WTC11 (cell line): ENCODE measurements at regions not wholly inside any gene's neighbourhood (a gene's known extent, or its start where the extent isn't known, plus 50 kb on each side); places are given as distances from the start of the nearest gene placed in this dataset.

ENCODE experiments used
- ATAC-seq: fragments of 200-7000 bp; cut with Tn5 transposase; 2 replicates; pipeline ENCODE4 v1.10.0; 2021; ENCODE audit warnings: mild to moderate bottlenecking, moderate library complexity
- CTCF ChIA-PET: fragments of 300-600 bp; sonication (Branson Sonifier 250); formaldehyde crosslinking; loops from one replicate; lab custom pipeline; 2021; ENCODE audit warnings: antibody characterized with exemption; lab: Charles Lee
- POLR2A ChIA-PET: fragments of 350-600 bp; sonication (Branson Sonifier 250); formaldehyde crosslinking; loops from one replicate; lab custom pipeline; 2021; ENCODE audit warnings: antibody characterized with exemption; lab: Charles Lee
- DNase-seq: peaks from one replicate; pipeline ENCODE4 v3.0.0; 2021; ENCODE audit warnings: low spot score
- H3K27ac Mint-ChIP-seq: 2 replicates; pipeline ENCODE4 v1.8.0; 2021; ENCODE audit warnings: mixed read lengths
- H3K27me3 Mint-ChIP-seq: 2 replicates; pipeline ENCODE4 v1.8.0; 2021; ENCODE audit warnings: low read depth, mild to moderate bottlenecking, moderate library complexity, mixed read lengths
- H3K36me3 Mint-ChIP-seq: 2 replicates; pipeline ENCODE4 v1.8.0; 2021; ENCODE audit warnings: mixed read lengths
- H3K4me1 Mint-ChIP-seq: 2 replicates; pipeline ENCODE4 v1.8.0; 2022; ENCODE audit warnings: mixed read lengths
- H3K4me3 Mint-ChIP-seq: 2 replicates; pipeline ENCODE4 v1.8.0; 2021; ENCODE audit warnings: mild to moderate bottlenecking, moderate library complexity, mixed read lengths
- H3K9me3 Mint-ChIP-seq: 2 replicates; pipeline ENCODE4 v1.8.0; 2021; ENCODE audit warnings: mixed read lengths
- HMGA2 ChIP-seq: fragments of 250-450 bp; sonication (Bioruptor Pico); IDR thresholded peaks from 2 replicates; pipeline ENCODE4 v1.4.0; 2021; ENCODE audit warnings: mild to moderate bottlenecking, moderate library complexity
- IRF1 ChIP-seq: sonication (generic); formaldehyde crosslinking; IDR thresholded peaks from 2 replicates; pipeline ENCODE4 v1.8.0; 2023; ENCODE audit warnings: missing genetic modification reagents
- NFE2L1 ChIP-seq: sonication (generic); formaldehyde crosslinking; IDR thresholded peaks from 2 replicates; pipeline ENCODE4 v1.8.1; 2023; ENCODE audit warnings: missing genetic modification reagents
- NR3C1 ChIP-seq: sonication (generic); formaldehyde crosslinking; conservative IDR thresholded peaks from 2 replicates; pipeline ENCODE4 v1.8.1; 2023; ENCODE audit warnings: low read depth, mild to moderate bottlenecking, missing genetic modification reagents
- PRRX2 ChIP-seq: fragments of 250-450 bp; sonication (Bioruptor Pico); IDR thresholded peaks from 2 replicates; pipeline ENCODE4 v1.8.0; 2021; ENCODE audit warnings: mild to moderate bottlenecking
- SMAD4 ChIP-seq: sonication (generic); formaldehyde crosslinking; IDR thresholded peaks from 2 replicates; pipeline ENCODE4 v1.8.0; 2022; ENCODE audit warnings: mild to moderate bottlenecking, missing genetic modification reagents
- TCF7 ChIP-seq: sonication (generic); formaldehyde crosslinking; IDR thresholded peaks from 2 replicates; pipeline ENCODE4 v1.8.0; 2022; ENCODE audit warnings: mild to moderate bottlenecking, low read depth, missing genetic modification reagents, moderate library complexity
- USF2 ChIP-seq: sonication (generic); formaldehyde crosslinking; IDR thresholded peaks from 2 replicates; pipeline ENCODE4 v1.8.1; 2023; ENCODE audit warnings: mild to moderate bottlenecking, missing genetic modification reagents, moderate library complexity
- ZBTB21 ChIP-seq: sonication (generic); formaldehyde crosslinking; IDR thresholded peaks from 2 replicates; pipeline ENCODE4 v1.8.1; 2023; ENCODE audit warnings: mild to moderate bottlenecking, missing genetic modification reagents, borderline replicate concordance
- ZMAT4 ChIP-seq: fragments of 250-450 bp; sonication (Bioruptor Pico); IDR thresholded peaks from 2 replicates; pipeline ENCODE4 v1.9.0; 2021; ENCODE audit warnings: mild to moderate bottlenecking
- ZNF263 ChIP-seq: sonication (generic); formaldehyde crosslinking; IDR thresholded peaks from 2 replicates; pipeline ENCODE4 v1.8.1; 2022; ENCODE audit warnings: low read depth, mild to moderate bottlenecking, moderate library complexity, missing genetic modification reagents
- ZNF532 ChIP-seq: fragments of 250-450 bp; sonication (Bioruptor Pico); IDR thresholded peaks from 2 replicates; pipeline ENCODE4 v1.9.0; 2021; ENCODE audit warnings: mild to moderate bottlenecking, borderline replicate concordance
- ZSCAN18 ChIP-seq: fragments of 250-450 bp; sonication (Bioruptor Pico); IDR thresholded peaks from 2 replicates; pipeline ENCODE4 v2.1.2; 2022; ENCODE audit warnings: mild to moderate bottlenecking, moderate library complexity
- TF ChIP-seq, protein P1 (sequence below): sonication (generic); formaldehyde crosslinking; IDR thresholded peaks from 2 replicates; pipeline ENCODE4 v1.8.1; 2023; ENCODE audit warnings: mild to moderate bottlenecking, missing genetic modification reagents, borderline replicate concordance
- TF ChIP-seq, protein P2 (sequence below): sonication (generic); formaldehyde crosslinking; IDR thresholded peaks from 2 replicates; pipeline ENCODE4 v1.8.0; 2022; ENCODE audit warnings: mild to moderate bottlenecking, missing genetic modification reagents
- TF ChIP-seq, protein P3 (sequence below): sonication (generic); formaldehyde crosslinking; IDR thresholded peaks from 2 replicates; pipeline ENCODE4 v1.8.0; 2023; ENCODE audit warnings: mild to moderate bottlenecking, missing genetic modification reagents
- TF ChIP-seq, protein P4 (sequence below): sonication (generic); formaldehyde crosslinking; IDR thresholded peaks from 2 replicates; pipeline ENCODE4 v1.8.1; 2023; ENCODE audit warnings: mild to moderate bottlenecking, missing genetic modification reagents, moderate library complexity
- TF ChIP-seq, protein P5 (sequence below): sonication (generic); formaldehyde crosslinking; conservative IDR thresholded peaks from 2 replicates; pipeline ENCODE4 v1.8.1; 2022; ENCODE audit warnings: mild to moderate bottlenecking, missing genetic modification reagents

DNA sequence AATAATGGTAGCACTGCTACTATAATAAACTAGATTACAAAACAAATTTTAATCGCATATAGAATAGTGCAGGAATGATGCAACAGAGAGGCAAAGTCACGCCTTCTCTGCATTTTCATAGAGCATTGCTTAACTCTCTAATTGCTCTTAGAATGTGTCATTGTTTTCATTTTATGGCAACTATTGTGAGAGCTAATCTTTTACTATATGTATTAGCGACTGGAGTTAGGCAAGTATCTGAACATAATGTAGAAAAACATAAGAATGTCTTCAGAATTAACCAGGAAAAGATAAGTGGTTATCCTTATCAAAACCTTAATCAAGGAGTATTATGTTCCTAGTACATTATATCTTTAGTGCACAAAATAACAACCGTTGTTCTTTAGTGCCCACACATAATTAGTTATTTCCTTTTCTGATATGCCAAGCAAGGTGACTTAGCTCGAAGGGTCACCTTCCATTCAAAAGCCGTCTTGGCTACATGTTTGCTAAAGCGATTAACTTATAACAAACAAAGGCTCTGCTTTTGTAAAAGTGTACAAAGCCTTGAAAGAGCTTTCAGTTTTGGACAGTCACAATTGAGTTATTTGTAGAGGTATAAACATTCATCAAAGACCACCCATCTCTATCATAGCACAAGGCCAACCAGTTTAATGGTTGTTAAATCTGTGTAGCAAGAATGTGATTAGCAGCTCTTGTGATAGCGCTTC is 1328.9 kb downstream of the ROBO2 start (continued):
- TF ChIP-seq, protein P1, sequence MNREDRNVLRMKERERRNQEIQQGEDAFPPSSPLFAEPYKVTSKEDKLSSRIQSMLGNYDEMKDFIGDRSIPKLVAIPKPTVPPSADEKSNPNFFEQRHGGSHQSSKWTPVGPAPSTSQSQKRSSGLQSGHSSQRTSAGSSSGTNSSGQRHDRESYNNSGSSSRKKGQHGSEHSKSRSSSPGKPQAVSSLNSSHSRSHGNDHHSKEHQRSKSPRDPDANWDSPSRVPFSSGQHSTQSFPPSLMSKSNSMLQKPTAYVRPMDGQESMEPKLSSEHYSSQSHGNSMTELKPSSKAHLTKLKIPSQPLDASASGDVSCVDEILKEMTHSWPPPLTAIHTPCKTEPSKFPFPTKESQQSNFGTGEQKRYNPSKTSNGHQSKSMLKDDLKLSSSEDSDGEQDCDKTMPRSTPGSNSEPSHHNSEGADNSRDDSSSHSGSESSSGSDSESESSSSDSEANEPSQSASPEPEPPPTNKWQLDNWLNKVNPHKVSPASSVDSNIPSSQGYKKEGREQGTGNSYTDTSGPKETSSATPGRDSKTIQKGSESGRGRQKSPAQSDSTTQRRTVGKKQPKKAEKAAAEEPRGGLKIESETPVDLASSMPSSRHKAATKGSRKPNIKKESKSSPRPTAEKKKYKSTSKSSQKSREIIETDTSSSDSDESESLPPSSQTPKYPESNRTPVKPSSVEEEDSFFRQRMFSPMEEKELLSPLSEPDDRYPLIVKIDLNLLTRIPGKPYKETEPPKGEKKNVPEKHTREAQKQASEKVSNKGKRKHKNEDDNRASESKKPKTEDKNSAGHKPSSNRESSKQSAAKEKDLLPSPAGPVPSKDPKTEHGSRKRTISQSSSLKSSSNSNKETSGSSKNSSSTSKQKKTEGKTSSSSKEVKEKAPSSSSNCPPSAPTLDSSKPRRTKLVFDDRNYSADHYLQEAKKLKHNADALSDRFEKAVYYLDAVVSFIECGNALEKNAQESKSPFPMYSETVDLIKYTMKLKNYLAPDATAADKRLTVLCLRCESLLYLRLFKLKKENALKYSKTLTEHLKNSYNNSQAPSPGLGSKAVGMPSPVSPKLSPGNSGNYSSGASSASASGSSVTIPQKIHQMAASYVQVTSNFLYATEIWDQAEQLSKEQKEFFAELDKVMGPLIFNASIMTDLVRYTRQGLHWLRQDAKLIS (CRISPR knock-in tag), result no peak

DNA sequence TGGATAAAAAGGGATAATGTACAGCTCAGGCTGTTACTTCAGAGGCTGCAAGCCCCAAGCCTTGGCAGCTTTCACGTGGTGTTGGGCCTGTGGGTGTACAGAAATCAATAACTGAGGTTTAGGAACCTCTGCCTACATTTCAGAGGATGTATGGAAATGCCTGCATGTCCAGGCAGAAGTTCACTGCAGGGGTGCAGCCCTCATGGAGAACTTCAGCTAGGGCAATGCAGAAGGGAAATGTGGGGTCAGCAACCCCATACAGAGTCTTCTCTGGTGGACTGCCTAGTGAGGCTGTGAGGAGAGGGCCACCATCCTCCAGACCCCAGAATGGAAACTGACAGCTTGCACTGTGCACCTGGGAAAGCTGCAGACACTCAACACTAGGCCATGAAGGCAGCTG is 1350.3 kb downstream of the ROBO2 start:
- H3K4me3 Mint-ChIP-seq, result no peak overlapping the region
- ATAC-seq, result no peak
- H3K36me3 Mint-ChIP-seq, result peaks cover 57% of the 10 kb centered on the region
- H3K9me3 Mint-ChIP-seq, result peaks cover 77% of the 10 kb centered on the region
- ChIA-PET CTCF (no interaction called here), POLR2A (no interaction called here)
- no peak overlapping the region for H3K27ac Mint-ChIP-seq
- peaks cover 19% of the 10 kb centered on the region for H3K27me3 Mint-ChIP-seq
- DNase-seq, result no peak
- no peaks in the 10 kb centered on the region for H3K4me1 Mint-ChIP-seq
- TF ChIP-seq, protein P2, sequence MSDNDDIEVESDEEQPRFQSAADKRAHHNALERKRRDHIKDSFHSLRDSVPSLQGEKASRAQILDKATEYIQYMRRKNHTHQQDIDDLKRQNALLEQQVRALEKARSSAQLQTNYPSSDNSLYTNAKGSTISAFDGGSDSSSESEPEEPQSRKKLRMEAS, result no peak
- TF ChIP-seq IRF1 (CRISPR knock-in tag), result no peak
- TF ChIP-seq ZNF263 (CRISPR knock-in tag), result no peak
- no peak for TF ChIP-seq NR3C1 (CRISPR knock-in tag)
- no peak for TF ChIP-seq ZMAT4
- no peak for TF ChIP-seq ZBTB21 (CRISPR knock-in tag)
- TF ChIP-seq PRRX2 (CRISPR knock-in tag), result no peak
- TF ChIP-seq, protein P3, sequence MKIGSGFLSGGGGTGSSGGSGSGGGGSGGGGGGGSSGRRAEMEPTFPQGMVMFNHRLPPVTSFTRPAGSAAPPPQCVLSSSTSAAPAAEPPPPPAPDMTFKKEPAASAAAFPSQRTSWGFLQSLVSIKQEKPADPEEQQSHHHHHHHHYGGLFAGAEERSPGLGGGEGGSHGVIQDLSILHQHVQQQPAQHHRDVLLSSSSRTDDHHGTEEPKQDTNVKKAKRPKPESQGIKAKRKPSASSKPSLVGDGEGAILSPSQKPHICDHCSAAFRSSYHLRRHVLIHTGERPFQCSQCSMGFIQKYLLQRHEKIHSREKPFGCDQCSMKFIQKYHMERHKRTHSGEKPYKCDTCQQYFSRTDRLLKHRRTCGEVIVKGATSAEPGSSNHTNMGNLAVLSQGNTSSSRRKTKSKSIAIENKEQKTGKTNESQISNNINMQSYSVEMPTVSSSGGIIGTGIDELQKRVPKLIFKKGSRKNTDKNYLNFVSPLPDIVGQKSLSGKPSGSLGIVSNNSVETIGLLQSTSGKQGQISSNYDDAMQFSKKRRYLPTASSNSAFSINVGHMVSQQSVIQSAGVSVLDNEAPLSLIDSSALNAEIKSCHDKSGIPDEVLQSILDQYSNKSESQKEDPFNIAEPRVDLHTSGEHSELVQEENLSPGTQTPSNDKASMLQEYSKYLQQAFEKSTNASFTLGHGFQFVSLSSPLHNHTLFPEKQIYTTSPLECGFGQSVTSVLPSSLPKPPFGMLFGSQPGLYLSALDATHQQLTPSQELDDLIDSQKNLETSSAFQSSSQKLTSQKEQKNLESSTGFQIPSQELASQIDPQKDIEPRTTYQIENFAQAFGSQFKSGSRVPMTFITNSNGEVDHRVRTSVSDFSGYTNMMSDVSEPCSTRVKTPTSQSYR (CRISPR knock-in tag), result no peak
- TF ChIP-seq HMGA2 (CRISPR knock-in tag), result no peak
- TF ChIP-seq SMAD4 (CRISPR knock-in tag), result no peak
- no peak for TF ChIP-seq USF2 (CRISPR knock-in tag)
- no peak for TF ChIP-seq ZSCAN18 (CRISPR knock-in tag)
- no peak for TF ChIP-seq TCF7 (CRISPR knock-in tag)
- TF ChIP-seq ZNF532 (CRISPR knock-in tag), result no peak
- TF ChIP-seq NFE2L1, result no peak
- TF ChIP-seq, protein P4, sequence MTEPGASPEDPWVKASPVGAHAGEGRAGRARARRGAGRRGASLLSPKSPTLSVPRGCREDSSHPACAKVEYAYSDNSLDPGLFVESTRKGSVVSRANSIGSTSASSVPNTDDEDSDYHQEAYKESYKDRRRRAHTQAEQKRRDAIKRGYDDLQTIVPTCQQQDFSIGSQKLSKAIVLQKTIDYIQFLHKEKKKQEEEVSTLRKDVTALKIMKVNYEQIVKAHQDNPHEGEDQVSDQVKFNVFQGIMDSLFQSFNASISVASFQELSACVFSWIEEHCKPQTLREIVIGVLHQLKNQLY (CRISPR knock-in tag), result no peak
- TF ChIP-seq, protein P5, sequence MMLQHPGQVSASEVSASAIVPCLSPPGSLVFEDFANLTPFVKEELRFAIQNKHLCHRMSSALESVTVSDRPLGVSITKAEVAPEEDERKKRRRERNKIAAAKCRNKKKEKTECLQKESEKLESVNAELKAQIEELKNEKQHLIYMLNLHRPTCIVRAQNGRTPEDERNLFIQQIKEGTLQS (CRISPR knock-in tag), result no peak
